Mesenchymal stem cell (in vitro differentiated cells and primary cell): ENCODE measurements at regions not wholly inside any gene's neighbourhood (a gene's known extent, or its start where the extent isn't known, plus 50 kb on each side); places are given as distances from the start of the nearest gene placed in this dataset.
A peak's percentile ranks its signal among the peaks of the same experiment; 100 is the strongest.

ENCODE experiments used
- DNase-seq: peaks from one replicate; pipeline ENCODE4 v3.0.0-alpha.2; 2013
- H2AFZ ChIP-seq: one replicate; pipeline ENCODE4 v1.6.1; 2013; ENCODE audit warnings: low read depth, mild to moderate bottlenecking, control low read depth, inconsistent platforms, low read length, moderate library complexity
- H2AK5ac ChIP-seq: 2 replicates; pipeline ENCODE4 v1.6.1; 2013; ENCODE audit warnings: low read length, moderate library complexity, mild to moderate bottlenecking, inconsistent platforms; ENCODE audit not compliant: severe bottlenecking
- H2BK120ac ChIP-seq: one replicate; pipeline ENCODE4 v1.6.1; 2013; ENCODE audit warnings: low read depth, mild to moderate bottlenecking, inconsistent platforms, low read length, moderate library complexity
- H2BK12ac ChIP-seq, 2 experiments: one replicate each; pipeline ENCODE4 v1.6.1; 2013; ENCODE audit warnings: inconsistent platforms in 2 of 2, low read length in 2 of 2, mild to moderate bottlenecking in 2 of 2, moderate library complexity in 2 of 2, control low read depth in 1 of 2
- H2BK15ac ChIP-seq: one replicate; pipeline ENCODE4 v1.6.1; 2013; ENCODE audit warnings: mild to moderate bottlenecking, low read depth, inconsistent platforms; ENCODE audit not compliant: poor library complexity, severe bottlenecking
- H2BK5ac ChIP-seq: 2 replicates; pipeline ENCODE4 v1.6.1; 2013; ENCODE audit warnings: low read depth, mild to moderate bottlenecking, low read length, control low read depth, inconsistent platforms; ENCODE audit not compliant: poor library complexity, severe bottlenecking
- H3K14ac ChIP-seq, 2 experiments: one replicate each; pipeline ENCODE4 v1.6.1; 2013; ENCODE audit warnings: inconsistent platforms in 2 of 2, low read length in 2 of 2, control low read depth in 1 of 2, mild to moderate bottlenecking in 1 of 2, moderate library complexity in 1 of 2
- H3K18ac ChIP-seq, 2 experiments: one replicate each; pipeline ENCODE4 v1.6.1; 2013; ENCODE audit warnings: inconsistent platforms in 2 of 2, low read length in 2 of 2, control low read depth in 1 of 2, low read depth in 1 of 2, mild to moderate bottlenecking in 1 of 2
- H3K23ac ChIP-seq, 2 experiments: one replicate each; pipeline ENCODE4 v1.6.1; 2013; ENCODE audit warnings: inconsistent platforms in 2 of 2, low read length in 2 of 2, mild to moderate bottlenecking in 2 of 2, moderate library complexity in 2 of 2, control low read depth in 1 of 2
- H3K27ac ChIP-seq: 2 replicates; pipeline ENCODE4 v1.5.1; 2013; ENCODE audit warnings: mild to moderate bottlenecking, moderate library complexity, low read length, control low read depth, inconsistent platforms; ENCODE audit not compliant: poor library complexity, severe bottlenecking
- H3K27me3 ChIP-seq, 2 experiments: 2 replicates each; pipeline versions ENCODE4 v1.6.1 to v1.7.0; 2013; ENCODE audit warnings: low read length in 2 of 2, mild to moderate bottlenecking in 2 of 2, moderate library complexity in 2 of 2, control low read depth in 1 of 2, inconsistent platforms in 1 of 2; ENCODE audit not compliant: control insufficient read depth in 1 of 2, insufficient read depth in 1 of 2
- H3K36me3 ChIP-seq, 2 experiments: 2 replicates each; pipeline versions ENCODE4 v1.6.1 to v1.7.0; 2013; ENCODE audit warnings: low read length in 2 of 2, control low read depth in 1 of 2, inconsistent platforms in 1 of 2, low read depth in 1 of 2, mild to moderate bottlenecking in 1 of 2; ENCODE audit not compliant: insufficient read depth in 2 of 2, control insufficient read depth in 1 of 2
- H3K4ac ChIP-seq, 2 experiments: one replicate each; pipeline ENCODE4 v1.6.1; 2013; ENCODE audit warnings: inconsistent platforms in 2 of 2, low read length in 2 of 2, mild to moderate bottlenecking in 2 of 2, moderate library complexity in 2 of 2, control low read depth in 1 of 2, low read depth in 1 of 2
- H3K4me1 ChIP-seq: 2 replicates; pipeline ENCODE4 v1.6.1; 2013; ENCODE audit warnings: low read depth, low read length, control low read depth; ENCODE audit not compliant: control insufficient read depth, insufficient read depth
- H3K4me2 ChIP-seq: 2 replicates; pipeline ENCODE4 v1.6.1; 2013; ENCODE audit warnings: low read length, mild to moderate bottlenecking, inconsistent platforms; ENCODE audit not compliant: poor library complexity, severe bottlenecking
- H3K4me3 ChIP-seq, 2 experiments: 2 replicates each; pipeline versions ENCODE4 v1.5.1 to v1.7.0; 2013; ENCODE audit warnings: low read length in 2 of 2, mild to moderate bottlenecking in 2 of 2, control low read depth in 1 of 2, low read depth in 1 of 2; ENCODE audit not compliant: insufficient read depth in 1 of 2
- H3K79me1 ChIP-seq: replicated peaks from 2 replicates; pipeline ENCODE4 v1.6.1; 2013; ENCODE audit warnings: mild to moderate bottlenecking, control low read depth, low read length, inconsistent platforms; ENCODE audit not compliant: poor library complexity, severe bottlenecking
- H3K9ac ChIP-seq: 2 replicates; pipeline ENCODE4 v1.7.0; 2013; ENCODE audit warnings: mild to moderate bottlenecking, low read length, moderate library complexity
- H3K9me3 ChIP-seq: 2 replicates; pipeline ENCODE4 v1.7.0; 2013; ENCODE audit warnings: mild to moderate bottlenecking, low read length; ENCODE audit not compliant: control insufficient read depth
- H4K8ac ChIP-seq: one replicate; pipeline ENCODE4 v1.6.1; 2013; ENCODE audit warnings: inconsistent platforms, mild to moderate bottlenecking, low read length, moderate library complexity
- H4K91ac ChIP-seq: one replicate; pipeline ENCODE4 v1.6.1; 2013; ENCODE audit warnings: mild to moderate bottlenecking, low read length, inconsistent platforms
- WGBS: methylation state at CpG from one replicate; pipeline ENCODE4 v1.1.7; 2013; ENCODE audit warnings: mixed read lengths; 5-methylcytosine and 5-hydroxymethylcytosine counted together

DNA sequence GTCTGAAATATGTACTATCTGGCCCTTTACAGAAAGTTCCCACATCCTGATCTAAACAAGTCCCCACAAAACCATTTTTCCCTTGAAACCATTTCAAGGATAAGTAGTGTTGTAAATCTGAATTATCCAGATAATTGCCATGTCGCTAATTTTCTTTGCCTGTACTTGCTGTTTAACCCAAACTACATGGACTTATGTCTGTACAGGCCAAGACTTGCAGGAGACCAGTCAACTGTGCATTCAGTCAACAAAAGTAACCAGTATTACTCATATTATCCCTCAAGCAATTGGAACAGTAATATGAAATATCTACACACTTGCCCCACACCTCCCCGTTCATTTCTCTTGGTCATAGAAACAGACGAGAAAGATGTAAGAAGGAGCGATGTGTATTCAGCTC lies 347.8 kb upstream of the NFE2L3 start:
- H4K91ac ChIP-seq = no peak overlapping the region
- no peak overlapping the region for H2BK120ac ChIP-seq
- no peak overlapping the region for H3K18ac ChIP-seq
- H4K8ac ChIP-seq = no peak overlapping the region
- H3K9ac ChIP-seq = no peak overlapping the region
- H3K27me3 ChIP-seq = peaks cover 0 to 3% of the 10 kb centered on the region in 2 experiments
- DNase-seq = no peak
- H2AFZ ChIP-seq = no peak overlapping the region
- no peak overlapping the region for H3K23ac ChIP-seq
- no peak overlapping the region for H3K4me3 ChIP-seq
- H2AK5ac ChIP-seq = no peak overlapping the region
- no peak overlapping the region for H2BK15ac ChIP-seq
- WGBS = 75% methylated on average over 3 of the region's 4 CpGs
- H2BK5ac ChIP-seq = no peak overlapping the region
- H3K79me1 ChIP-seq = no peaks in the 10 kb centered on the region
- H3K9me3 ChIP-seq = no peaks in the 10 kb centered on the region
- no peak overlapping the region for H3K4me2 ChIP-seq
- no peak overlapping the region for H3K14ac ChIP-seq
- H3K4me1 ChIP-seq = peaks cover 3% of the 10 kb centered on the region
- no peak overlapping the region for H3K4ac ChIP-seq
- H2BK12ac ChIP-seq = no peak overlapping the region
- no peak overlapping the region for H3K27ac ChIP-seq
- H3K36me3 ChIP-seq = no peaks in the 10 kb centered on the region

DNA sequence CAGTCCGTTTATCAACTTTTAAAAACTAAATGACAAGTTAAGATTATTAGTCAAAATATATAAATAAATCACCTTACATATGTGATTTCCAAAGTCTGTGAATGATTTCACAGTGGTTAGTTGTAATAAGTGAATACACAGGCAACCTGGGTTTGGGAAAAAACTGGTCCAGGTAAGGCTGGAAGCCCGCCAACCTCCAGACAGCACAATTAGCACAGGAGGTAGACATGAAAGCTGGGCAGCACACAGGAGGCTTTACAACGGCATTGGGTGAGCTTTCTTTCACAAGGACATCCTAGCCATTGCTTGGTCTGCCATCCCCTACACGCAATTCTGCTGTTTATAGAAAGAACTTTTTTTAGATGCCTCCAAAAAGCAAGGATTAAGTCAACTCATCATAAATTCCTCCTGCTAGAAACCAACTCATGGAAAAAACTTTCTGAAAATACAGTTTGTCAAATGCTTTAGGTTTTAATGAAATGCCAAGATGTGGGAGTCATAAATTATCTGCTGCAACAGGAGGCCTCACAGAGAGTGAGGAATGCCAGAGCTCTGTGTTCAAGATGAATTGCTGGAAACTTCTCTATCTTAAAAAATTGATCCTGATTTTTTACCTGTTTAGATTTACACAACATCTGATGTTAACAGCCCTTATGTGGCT lies 346.8 kb upstream of the NFE2L3 start:
- WGBS = 55% methylated on average over 3 of the region's 4 CpGs
- Histone ChIP-seq H4K91ac (no peak overlapping the region), H2BK120ac (no peak overlapping the region), H3K36me3 (no peaks in the 10 kb centered on the region), H4K8ac (no peak overlapping the region), H3K14ac (no peak overlapping the region), H3K4ac (no peak overlapping the region), H3K79me1 (no peaks in the 10 kb centered on the region), H3K4me1 (peaks cover 3% of the 10 kb centered on the region), H2BK5ac (no peak overlapping the region), H2AK5ac (no peak overlapping the region), H3K27me3 (peaks cover 0 to 3% of the 10 kb centered on the region in 2 experiments), H3K4me3 (no peak overlapping the region), H2BK12ac (no peak overlapping the region), H3K9me3 (no peaks in the 10 kb centered on the region), H3K18ac (peak overlapping the region in 1 of 2 experiments; percentile 64), H2BK15ac (no peak overlapping the region), H3K27ac (peak overlapping the region; percentile 34), H3K9ac (no peak overlapping the region), H3K4me2 (no peak overlapping the region), H3K23ac (no peak overlapping the region), H2AFZ (no peak overlapping the region)
- DNase-seq = peak; percentile 54

DNA sequence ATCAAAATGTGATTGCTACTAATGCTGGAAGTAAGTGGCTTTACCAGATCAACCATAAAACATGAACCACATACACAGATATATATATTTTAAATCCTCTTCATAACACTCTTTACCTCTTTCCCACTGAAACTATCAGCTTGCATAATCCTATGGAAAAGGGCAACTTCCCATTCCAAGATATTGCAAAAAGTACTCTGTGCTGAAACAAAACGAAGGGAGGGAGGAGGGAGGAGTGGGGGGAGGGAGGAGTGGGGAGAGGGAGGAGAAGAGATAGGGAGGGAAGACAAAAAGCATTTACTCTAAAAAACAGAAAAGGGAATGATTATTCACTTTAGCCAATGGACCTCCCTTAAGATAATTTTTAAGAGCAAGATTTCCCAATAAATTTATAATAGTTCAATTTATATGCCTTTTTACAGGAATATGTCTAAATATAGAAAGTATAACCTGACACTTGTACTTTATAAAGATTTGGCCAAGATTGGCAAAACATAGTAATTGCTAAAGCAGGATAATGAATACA lies 344.8 kb upstream of the NFE2L3 start:
- no peaks in the 10 kb centered on the region for H3K9me3 ChIP-seq
- H4K91ac ChIP-seq = no peak overlapping the region
- H2BK15ac ChIP-seq = no peak overlapping the region
- no peak overlapping the region for H4K8ac ChIP-seq
- no peak overlapping the region for H3K14ac ChIP-seq
- WGBS = 17% methylated on average over 1 of the region's 1 CpG
- H3K4me2 ChIP-seq = no peak overlapping the region
- peaks cover 0 to 3% of the 10 kb centered on the region in 2 experiments for H3K27me3 ChIP-seq
- H3K18ac ChIP-seq = no peak overlapping the region
- no peaks in the 10 kb centered on the region for H3K36me3 ChIP-seq
- no peak overlapping the region for H3K23ac ChIP-seq
- H2AK5ac ChIP-seq = no peak overlapping the region
- no peak overlapping the region for H2AFZ ChIP-seq
- H3K79me1 ChIP-seq = no peaks in the 10 kb centered on the region
- no peak overlapping the region for H3K9ac ChIP-seq
- no peak overlapping the region for H2BK12ac ChIP-seq
- peaks cover 3% of the 10 kb centered on the region for H3K4me1 ChIP-seq
- no peak overlapping the region for H2BK120ac ChIP-seq
- no peak overlapping the region for H3K4me3 ChIP-seq
- no peak overlapping the region for H2BK5ac ChIP-seq
- no peak overlapping the region for H3K4ac ChIP-seq
- no peak overlapping the region for H3K27ac ChIP-seq
- DNase-seq = no peak

DNA sequence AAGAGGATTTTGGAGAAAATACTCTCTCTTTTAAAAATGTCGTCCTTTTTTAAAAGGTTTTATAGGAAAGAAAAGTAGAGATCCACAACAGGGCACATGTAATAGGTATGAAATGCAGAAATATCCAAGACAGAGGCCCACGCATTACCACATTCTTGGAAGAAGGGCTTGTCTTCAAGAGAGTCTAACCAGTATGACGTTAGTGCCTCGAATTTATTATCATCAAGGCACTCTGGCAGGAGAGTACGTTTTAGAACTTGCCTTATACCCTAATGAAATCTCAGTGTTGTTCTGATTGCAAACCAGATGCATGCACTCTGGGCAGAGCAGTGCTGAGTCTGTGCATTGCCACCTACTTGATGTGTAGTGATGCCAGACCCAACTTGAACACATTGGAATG lies 342.6 kb upstream of the NFE2L3 start:
- no peak overlapping the region for H3K14ac ChIP-seq
- no peaks in the 10 kb centered on the region for H3K27me3 ChIP-seq
- no peaks in the 10 kb centered on the region for H3K9me3 ChIP-seq
- no peak overlapping the region for H3K4ac ChIP-seq
- DNase-seq = no peak
- no peaks in the 10 kb centered on the region for H3K36me3 ChIP-seq
- H3K4me2 ChIP-seq = no peak overlapping the region
- no peak overlapping the region for H2BK12ac ChIP-seq
- H3K4me3 ChIP-seq = no peak overlapping the region
- no peak overlapping the region for H4K8ac ChIP-seq
- no peaks in the 10 kb centered on the region for H3K79me1 ChIP-seq
- no peak overlapping the region for H2AK5ac ChIP-seq
- H2AFZ ChIP-seq = no peak overlapping the region
- H3K23ac ChIP-seq = no peak overlapping the region
- peaks cover 2% of the 10 kb centered on the region for H3K4me1 ChIP-seq
- H4K91ac ChIP-seq = no peak overlapping the region
- 91% methylated on average over 5 of the region's 5 CpGs for WGBS
- H3K18ac ChIP-seq = no peak overlapping the region
- H2BK15ac ChIP-seq = no peak overlapping the region
- H2BK5ac ChIP-seq = no peak overlapping the region
- no peak overlapping the region for H3K27ac ChIP-seq
- H3K9ac ChIP-seq = no peak overlapping the region
- H2BK120ac ChIP-seq = no peak overlapping the region
